Endothelial cell of umbilical vein (primary cell): ENCODE measurements at regions not wholly inside any gene's neighbourhood (a gene's known extent, or its start where the extent isn't known, plus 50 kb on each side); places are given as distances from the start of the nearest gene placed in this dataset.

Experiments
- POLR2A ChIP-seq: IDR thresholded peaks from 2 replicates; pipeline ENCODE4 v1.6.1; 2012; ENCODE audit warnings: low read depth, mild to moderate bottlenecking, control low read depth, low read length
- POLR2AphosphoS5 ChIP-seq: IDR thresholded peaks from 2 replicates; pipeline ENCODE4 v1.6.1; 2012; ENCODE audit warnings: low read depth, mild to moderate bottlenecking, control low read depth, low read length, moderate library complexity; ENCODE audit not compliant: insufficient read depth
- TF ChIP-seq, protein P1 (sequence below), 2 donors: IDR thresholded peaks; 1 replicate in 1 of 2; 2 replicates in 1 of 2; pipeline ENCODE4 v1.5.1; 2011; ENCODE audit warnings: low read length in 2 of 2, mild to moderate bottlenecking in 2 of 2, moderate library complexity in 2 of 2, control low read depth in 1 of 2, inconsistent platforms in 1 of 2, low read depth in 1 of 2; ENCODE audit not compliant: insufficient read depth in 1 of 2; ENCODE audit errors: extremely low read depth in 1 of 2

DNA sequence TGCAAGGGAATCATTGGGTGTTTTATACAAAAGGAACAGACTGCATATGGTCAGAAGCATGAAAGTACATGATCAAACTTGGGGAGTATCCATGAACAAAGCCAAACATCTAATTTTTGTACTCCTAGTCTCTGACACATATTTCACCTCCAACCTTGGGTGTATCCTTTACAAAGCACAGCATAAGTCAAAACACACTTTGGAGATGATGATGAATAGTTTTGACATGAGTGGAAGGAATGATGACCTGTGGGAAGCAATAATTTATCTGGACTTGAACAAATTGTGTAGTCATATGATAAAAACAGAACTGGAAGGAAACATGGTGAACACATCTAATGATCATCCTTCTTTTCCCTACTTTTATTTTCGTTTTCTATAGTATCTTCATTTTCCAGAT is 108.7 kb upstream of the PLS3 start:
- TF ChIP-seq, protein P1, sequence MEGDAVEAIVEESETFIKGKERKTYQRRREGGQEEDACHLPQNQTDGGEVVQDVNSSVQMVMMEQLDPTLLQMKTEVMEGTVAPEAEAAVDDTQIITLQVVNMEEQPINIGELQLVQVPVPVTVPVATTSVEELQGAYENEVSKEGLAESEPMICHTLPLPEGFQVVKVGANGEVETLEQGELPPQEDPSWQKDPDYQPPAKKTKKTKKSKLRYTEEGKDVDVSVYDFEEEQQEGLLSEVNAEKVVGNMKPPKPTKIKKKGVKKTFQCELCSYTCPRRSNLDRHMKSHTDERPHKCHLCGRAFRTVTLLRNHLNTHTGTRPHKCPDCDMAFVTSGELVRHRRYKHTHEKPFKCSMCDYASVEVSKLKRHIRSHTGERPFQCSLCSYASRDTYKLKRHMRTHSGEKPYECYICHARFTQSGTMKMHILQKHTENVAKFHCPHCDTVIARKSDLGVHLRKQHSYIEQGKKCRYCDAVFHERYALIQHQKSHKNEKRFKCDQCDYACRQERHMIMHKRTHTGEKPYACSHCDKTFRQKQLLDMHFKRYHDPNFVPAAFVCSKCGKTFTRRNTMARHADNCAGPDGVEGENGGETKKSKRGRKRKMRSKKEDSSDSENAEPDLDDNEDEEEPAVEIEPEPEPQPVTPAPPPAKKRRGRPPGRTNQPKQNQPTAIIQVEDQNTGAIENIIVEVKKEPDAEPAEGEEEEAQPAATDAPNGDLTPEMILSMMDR (IDR thresholded peaks at IDR 0.05; ENCODE audit: extremely low read depth in 1 of 2, insufficient read depth in 1 of 2, low read depth in 1 of 2, low read length in 2 of 2) = no peak
- TF ChIP-seq POLR2A (no peak), POLR2AphosphoS5 (no peak)
